PC-9 (cell line): ENCODE measurements at regions not wholly inside any gene's neighbourhood (a gene's known extent, or its start where the extent isn't known, plus 50 kb on each side); places are given as distances from the start of the nearest gene placed in this dataset.

Source experiments
- BruUV-seq: library from RNA; stranded (reverse); fragments of 400-500 nt; replicated peaks from 2 replicates; lab custom pipeline; 2021; lab: Mats Ljungman, UMichigan
- CTCF ChIA-PET: fragments of 300-600 bp; sonication (Branson Sonifier 250); formaldehyde crosslinking; loops from one replicate; lab custom pipeline; 2022; ENCODE audit warnings: antibody characterized with exemption; lab: Charles Lee
- POLR2A ChIA-PET: fragments of 300-600 bp; sonication (Branson Sonifier 250); formaldehyde crosslinking; loops from one replicate; lab custom pipeline; 2022; ENCODE audit warnings: antibody characterized with exemption; ENCODE audit not compliant: unreplicated experiment; lab: Charles Lee
- DNase-seq, 2 experiments: peaks; one replicate each; pipeline versions ENCODE4 v3.0.0 to v3.0.0-alpha.2; 2015 to 2022; ENCODE audit warnings: mixed read lengths in 1 of 2
- H2AFZ ChIP-seq: fragments of 200-600 bp; sonication (generic); 2 replicates; pipeline ENCODE4 v1.8.1; 2017; ENCODE audit warnings: antibody characterized with exemption
- H3F3A ChIP-seq: fragments of 200-600 bp; sonication (generic); 2 replicates; pipeline ENCODE4 v1.8.1; 2017; ENCODE audit warnings: antibody characterized with exemption, mild to moderate bottlenecking, low read depth; ENCODE audit not compliant: insufficient read depth
- H3K27ac ChIP-seq: fragments of 200-600 bp; sonication (generic); 2 replicates; pipeline ENCODE4 v1.6.1; 2016; ENCODE audit warnings: mixed run types
- H3K27me3 ChIP-seq: fragments of 200-600 bp; sonication (generic); 2 replicates; pipeline ENCODE4 v1.6.1; 2016; ENCODE audit warnings: low read depth, mixed run types; ENCODE audit not compliant: insufficient read depth
- H3K36me3 ChIP-seq: fragments of 200-600 bp; sonication (generic); 2 replicates; pipeline ENCODE4 v1.6.1; 2016; ENCODE audit warnings: low read depth, mixed run types
- H3K4me1 ChIP-seq: fragments of 200-600 bp; sonication (generic); replicated peaks from 2 replicates; pipeline ENCODE4 v1.6.1; 2016; ENCODE audit warnings: mixed run types; ENCODE audit not compliant: insufficient read depth
- H3K4me2 ChIP-seq: fragments of 200-600 bp; sonication (generic); 2 replicates; pipeline ENCODE4 v1.6.1; 2017; ENCODE audit warnings: mixed run types
- H3K4me3 ChIP-seq: fragments of 200-600 bp; sonication (generic); 2 replicates; pipeline ENCODE4 v1.6.1; 2016; ENCODE audit warnings: mixed run types
- H3K79me2 ChIP-seq: fragments of 200-600 bp; sonication (generic); 2 replicates; pipeline ENCODE4 v1.6.1; 2017; ENCODE audit warnings: low read depth, mixed run types
- H3K9me2 ChIP-seq: fragments of 200-600 bp; sonication (generic); 2 replicates; pipeline ENCODE4 v1.8.1; 2017; ENCODE audit warnings: mild to moderate bottlenecking; ENCODE audit not compliant: insufficient read depth
- H3K9me3 ChIP-seq: fragments of 200-600 bp; sonication (generic); 2 replicates; pipeline ENCODE4 v1.8.1; 2016; ENCODE audit warnings: low read depth; ENCODE audit not compliant: insufficient read depth
- H4K20me1 ChIP-seq: fragments of 200-600 bp; sonication (generic); 2 replicates; pipeline ENCODE4 v1.8.1; 2017; ENCODE audit not compliant: insufficient read depth
- CTCF ChIP-seq: fragments of 200-600 bp; sonication (generic); conservative IDR thresholded peaks from 2 replicates; pipeline ENCODE4 v1.6.1; 2017; ENCODE audit warnings: mixed run types, antibody characterized with exemption, mild to moderate bottlenecking, moderate library complexity
- EZH2 ChIP-seq: fragments of 200-600 bp; sonication (generic); IDR thresholded peaks from 2 replicates; pipeline ENCODE4 v1.8.0; 2017; ENCODE audit warnings: antibody characterized with exemption, low read depth
- intact Hi-C: fragments of 100-400 bp; cut with micrococcal nuclease; formaldehyde crosslinking; loops from one replicate; pipeline ENCODE4 v1.10.0; 2022; ENCODE audit not compliant: unreplicated experiment

GRCh38 chr22:34687116-34687515, 378.8 kb upstream of the ISX start:
- Histone ChIP-seq H3K36me3 (no peaks in the 10 kb centered on the region), H3F3A (no peaks in the 10 kb centered on the region), H3K4me3 (no peak overlapping the region), H4K20me1 (no peaks in the 10 kb centered on the region), H3K4me1 (no peaks in the 10 kb centered on the region), H3K9me3 (no peaks in the 10 kb centered on the region), H2AFZ (no peak overlapping the region), H3K27me3 (peaks cover 13% of the 10 kb centered on the region; the same call in 1 of the 2 replicates), H3K4me2 (no peak overlapping the region), H3K9me2 (no peaks in the 10 kb centered on the region), H3K79me2 (no peaks in the 10 kb centered on the region), H3K27ac (no peak overlapping the region)
- intact Hi-C loops = no loop called here
- BruUV-seq = no TSS peak
- ChIA-PET CTCF (no interaction called here), POLR2A (no interaction called here)
- no peak for DNase-seq
- no peak for TF ChIP-seq EZH2
- TF ChIP-seq CTCF = no peak

DNA sequence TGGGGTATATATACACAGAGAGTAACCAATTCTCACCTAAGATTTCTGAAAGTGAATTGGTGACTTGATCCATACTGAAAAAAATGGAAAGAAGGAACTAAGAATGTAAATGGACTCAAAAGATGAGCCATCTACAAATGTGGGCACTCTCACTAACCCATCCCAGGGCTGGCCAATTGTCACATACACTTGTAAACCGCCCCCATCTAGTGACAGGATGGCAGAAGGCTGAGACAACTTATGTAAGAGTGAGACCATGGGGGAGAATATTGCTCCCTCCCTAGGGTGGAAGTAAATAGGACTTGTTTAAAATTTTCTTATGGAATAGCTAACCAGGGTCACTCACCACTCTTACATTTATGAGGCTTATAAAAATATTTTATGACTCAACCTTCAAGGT, 377.1 kb upstream of the ISX start:
- Histone ChIP-seq H3K27ac (no peak overlapping the region), H3K9me3 (no peaks in the 10 kb centered on the region), H3K4me2 (no peak overlapping the region), H3K4me1 (no peaks in the 10 kb centered on the region), H3K36me3 (no peaks in the 10 kb centered on the region), H3F3A (no peaks in the 10 kb centered on the region), H3K9me2 (no peaks in the 10 kb centered on the region), H3K79me2 (no peaks in the 10 kb centered on the region), H2AFZ (no peak overlapping the region), H4K20me1 (no peaks in the 10 kb centered on the region), H3K4me3 (no peak overlapping the region), H3K27me3 (peaks cover 13% of the 10 kb centered on the region; the same call in 1 of the 2 replicates)
- no peak for DNase-seq
- intact Hi-C loops = no loop called here
- ChIA-PET CTCF (no interaction called here), POLR2A (no interaction called here)
- TF ChIP-seq EZH2 = no peak
- BruUV-seq = no TSS peak

DNA sequence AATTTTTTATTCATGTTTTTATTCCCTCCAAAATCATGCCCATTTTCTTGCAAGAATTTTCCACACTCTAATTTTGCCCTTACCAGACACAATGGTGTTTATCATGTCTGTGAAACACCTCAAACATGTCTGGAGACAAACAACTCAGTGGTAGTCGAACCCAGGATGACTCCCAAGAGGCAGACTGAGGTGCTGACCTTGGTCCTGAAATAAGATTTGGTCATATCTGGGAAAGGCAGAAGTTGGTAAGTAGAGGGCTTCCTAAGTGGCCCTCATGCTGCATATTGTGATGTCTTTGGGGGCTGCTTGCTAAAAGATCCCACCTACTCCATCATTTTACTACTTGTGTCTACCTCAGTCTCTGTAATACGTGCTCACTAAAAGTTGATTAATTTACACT, 369.4 kb upstream of the ISX start:
- ChIA-PET POLR2A (no interaction called here), CTCF (no interaction called here)
- H3K4me3 ChIP-seq = no peak overlapping the region
- H3K4me2 ChIP-seq = no peak overlapping the region
- H3K79me2 ChIP-seq = no peaks in the 10 kb centered on the region
- no peaks in the 10 kb centered on the region for H3K27me3 ChIP-seq
- no peaks in the 10 kb centered on the region for H3K36me3 ChIP-seq
- TF ChIP-seq EZH2 (no peak), CTCF (no peak)
- H2AFZ ChIP-seq = no peak overlapping the region
- H3K27ac ChIP-seq = no peak overlapping the region
- intact Hi-C loops = loop anchor here (10.0 kb wide), 1 partner anchor 62 kb away; no protein-coding TSS in a partner anchor
- no peaks in the 10 kb centered on the region for H3K9me3 ChIP-seq
- no peaks in the 10 kb centered on the region for H3K4me1 ChIP-seq
- H3F3A ChIP-seq = no peaks in the 10 kb centered on the region
- DNase-seq = no peak
- no TSS peak for BruUV-seq
- no peaks in the 10 kb centered on the region for H3K9me2 ChIP-seq
- no peaks in the 10 kb centered on the region for H4K20me1 ChIP-seq

GRCh38 chr22:34702279-34702678, 363.7 kb upstream of the ISX start:
- Histone ChIP-seq H4K20me1 (no peaks in the 10 kb centered on the region), H3K27ac (no peak overlapping the region), H3K4me3 (no peak overlapping the region), H3K4me1 (no peaks in the 10 kb centered on the region), H3K27me3 (no peaks in the 10 kb centered on the region), H3K36me3 (no peaks in the 10 kb centered on the region), H3K4me2 (no peak overlapping the region), H3K9me3 (no peaks in the 10 kb centered on the region), H3F3A (no peaks in the 10 kb centered on the region), H3K79me2 (no peaks in the 10 kb centered on the region), H2AFZ (no peak overlapping the region), H3K9me2 (no peaks in the 10 kb centered on the region)
- no peak for DNase-seq
- intact Hi-C loops = no loop called here
- no peak for TF ChIP-seq CTCF
- no peak for TF ChIP-seq EZH2
- ChIA-PET POLR2A (no interaction called here), CTCF (no interaction called here)
- BruUV-seq = no TSS peak
